Loucy (cell line): ENCODE measurements at regions not wholly inside any gene's neighbourhood (a gene's known extent, or its start where the extent isn't known, plus 50 kb on each side); places are given as distances from the start of the nearest gene placed in this dataset.
"Not testable (repeated sequence)": the region's sequence is repeated elsewhere in the genome, so short reads cannot be mapped to it uniquely, and the experiment has no call there.

Experiments used
- CTCF ChIP-seq: fragments of 200-600 bp; sonication (generic); conservative IDR thresholded peaks from 2 replicates; pipeline ENCODE4 v1.5.1; 2014; ENCODE audit warnings: mild to moderate bottlenecking, antibody characterized with exemption, low read length
- EZH2phosphoT487 ChIP-seq: fragments of 200-600 bp; IDR thresholded peaks from 2 replicates; pipeline ENCODE4 v1.6.1; 2018; ENCODE audit warnings: antibody characterized with exemption, mild to moderate bottlenecking, moderate library complexity, borderline replicate concordance

GRCh38 chr1:83473986-83474385 is 524.9 kb downstream of the TTLL7 start:
- TF ChIP-seq CTCF, EZH2phosphoT487: not testable (repeated sequence)
